ENCODE measurements at regions not wholly inside any gene's neighbourhood (a gene's known extent, or its start where the extent isn't known, plus 50 kb on each side); places are given as distances from the start of the nearest gene placed in this dataset.

GRCh38 chr3:98985431-98985830, 83.9 kb upstream of the DCBLD2 start:
- TF ChIP-seq EZH2phosphoT487 (IDR thresholded peaks at IDR 0.05; ENCODE audit: borderline replicate concordance) (no peak), CTCF (conservative IDR thresholded peaks at IDR 0.05; ENCODE audit: low read length) (no peak)
